ENCODE measurements at regions not wholly inside any gene's neighbourhood (a gene's known extent, or its start where the extent isn't known, plus 50 kb on each side); places are given as distances from the start of the nearest gene placed in this dataset.

GRCh38 chr9:19615036-19615624 is 173.7 kb downstream of the SLC24A2 start:
- peaks cover 6 to 18% (median 14%) of the 10 kb centered on the region in 3 donors for H3K27me3 Mint-ChIP-seq
- peak overlapping the region in 1 of 8 donors; percentile 11 for H3K4me3 Mint-ChIP-seq
- no peak for DNase-seq
- no peaks in the 10 kb centered on the region for H3K36me3 Mint-ChIP-seq
- no peak overlapping the region for H3K27ac Mint-ChIP-seq
- no peak for ATAC-seq (ENCODE audit: low read depth in 2 of 2)
- H3K9me3 Mint-ChIP-seq = peaks cover 0 to 2% (median 0%) of the 10 kb centered on the region in 7 donors
- no peaks in the 10 kb centered on the region for H3K4me1 Mint-ChIP-seq

GRCh38 chr9:19614294-19614693 is 174.5 kb downstream of the SLC24A2 start:
- Mint-ChIP-seq H3K27me3 (peaks cover 6 to 18% (median 14%) of the 10 kb centered on the region in 3 donors), H3K4me3 (no peak overlapping the region), H3K4me1 (no peaks in the 10 kb centered on the region), H3K9me3 (peaks cover 0 to 3% (median 0%) of the 10 kb centered on the region in 7 donors), H3K36me3 (no peaks in the 10 kb centered on the region), H3K27ac (no peak overlapping the region)
- DNase-seq (no peak), ATAC-seq (ENCODE audit: low read depth in 2 of 2) (no peak)

GRCh38 chr9:19600538-19600937 is 188.3 kb downstream of the SLC24A2 start:
- Mint-ChIP-seq H3K36me3 (no peaks in the 10 kb centered on the region), H3K4me3 (no peak overlapping the region), H3K27ac (no peak overlapping the region), H3K27me3 (peaks cover 1 to 4% (median 1%) of the 10 kb centered on the region in 3 donors), H3K4me1 (no peaks in the 10 kb centered on the region), H3K9me3 (peaks cover 0 to 10% (median 6%) of the 10 kb centered on the region in 7 donors)
- ATAC-seq (ENCODE audit: low read depth in 2 of 2) = no peak
- DNase-seq = no peak

GRCh38 chr9:19598722-19599121 is 189.9 kb downstream of the ACER2 start:
- no peak for ATAC-seq (ENCODE audit: low read depth in 2 of 2)
- Mint-ChIP-seq H3K9me3 (peaks cover 0 to 10% (median 6%) of the 10 kb centered on the region in 7 donors), H3K4me3 (no peak overlapping the region), H3K4me1 (no peaks in the 10 kb centered on the region), H3K27ac (no peak overlapping the region), H3K36me3 (no peaks in the 10 kb centered on the region), H3K27me3 (peaks cover 9 to 11% (median 9%) of the 10 kb centered on the region in 3 donors)
- no peak for DNase-seq

- Mint-ChIP-seq H3K27me3 (peaks cover 9 to 17% (median 12%) of the 10 kb centered on the region in 3 donors), H3K9me3 (peaks cover 0 to 10% (median 6%) of the 10 kb centered on the region in 7 donors), H3K27ac (no peak overlapping the region), H3K4me3 (no peak overlapping the region), H3K4me1 (no peaks in the 10 kb centered on the region), H3K36me3 (no peaks in the 10 kb centered on the region)
- DNase-seq = no peak
- no peak for ATAC-seq (ENCODE audit: low read depth in 2 of 2)
These were observed 188.4 kb downstream of the ACER2 start for GRCh38 chr9:19597176-19597575.

- H3K4me3 Mint-ChIP-seq = no peak overlapping the region
- no peak overlapping the region for H3K27ac Mint-ChIP-seq
- H3K9me3 Mint-ChIP-seq = peaks cover 0 to 9% (median 0%) of the 10 kb centered on the region in 7 donors
- no peak for ATAC-seq (ENCODE audit: low read depth in 2 of 2)
- no peaks in the 10 kb centered on the region for H3K36me3 Mint-ChIP-seq
- peaks cover 9 to 17% (median 13%) of the 10 kb centered on the region in 3 donors for H3K27me3 Mint-ChIP-seq
- DNase-seq = no peak
- H3K4me1 Mint-ChIP-seq = no peaks in the 10 kb centered on the region
These were observed 186.2 kb downstream of the ACER2 start for GRCh38 chr9:19595003-19595402.

- DNase-seq = no peak
- Mint-ChIP-seq H3K4me1 (no peaks in the 10 kb centered on the region), H3K36me3 (no peaks in the 10 kb centered on the region), H3K9me3 (peaks cover 0 to 13% (median 5%) of the 10 kb centered on the region in 7 donors), H3K27ac (no peak overlapping the region), H3K4me3 (no peak overlapping the region), H3K27me3 (peaks cover 0 to 5% (median 4%) of the 10 kb centered on the region in 3 donors)
- no peak for ATAC-seq (ENCODE audit: low read depth in 2 of 2)
These were observed 178.9 kb downstream of the ACER2 start for GRCh38 chr9:19587678-19588077.

GRCh38 chr9:19583890-19584289 is 175.1 kb downstream of the ACER2 start:
- H3K4me3 Mint-ChIP-seq = no peak overlapping the region
- ATAC-seq (ENCODE audit: low read depth in 2 of 2) (no peak), DNase-seq (no peak)
- H3K4me1 Mint-ChIP-seq = no peaks in the 10 kb centered on the region
- no peaks in the 10 kb centered on the region for H3K36me3 Mint-ChIP-seq
- peaks cover 0 to 13% (median 4%) of the 10 kb centered on the region in 7 donors for H3K9me3 Mint-ChIP-seq
- H3K27ac Mint-ChIP-seq = peak overlapping the region in 1 of 6 donors; percentile 53
- peaks cover 0 to 8% (median 5%) of the 10 kb centered on the region in 3 donors for H3K27me3 Mint-ChIP-seq

GRCh38 chr9:19577411-19577810 is 168.6 kb downstream of the ACER2 start:
- no peaks in the 10 kb centered on the region for H3K36me3 Mint-ChIP-seq
- ATAC-seq (ENCODE audit: low read depth in 2 of 2) = no peak
- no peak for DNase-seq
- peaks cover 0 to 2% (median 1%) of the 10 kb centered on the region in 7 donors for H3K9me3 Mint-ChIP-seq
- no peak overlapping the region for H3K4me3 Mint-ChIP-seq
- peaks cover 0 to 11% (median 8%) of the 10 kb centered on the region in 3 donors for H3K27me3 Mint-ChIP-seq
- no peak overlapping the region for H3K27ac Mint-ChIP-seq
- H3K4me1 Mint-ChIP-seq = no peaks in the 10 kb centered on the region

GRCh38 chr9:19568946-19569345 is 160.1 kb downstream of the ACER2 start:
- no peak for ATAC-seq (ENCODE audit: low read depth in 2 of 2)
- H3K36me3 Mint-ChIP-seq = no peaks in the 10 kb centered on the region
- H3K4me1 Mint-ChIP-seq = no peaks in the 10 kb centered on the region
- H3K27me3 Mint-ChIP-seq = peaks cover 0 to 5% (median 0%) of the 10 kb centered on the region in 3 donors
- H3K27ac Mint-ChIP-seq = peak overlapping the region in 1 of 6 donors; percentile 5
- no peak for DNase-seq
- H3K4me3 Mint-ChIP-seq = no peak overlapping the region
- H3K9me3 Mint-ChIP-seq = peaks cover 0 to 6% (median 5%) of the 10 kb centered on the region in 7 donors

GRCh38 chr9:19564396-19565061 is 155.7 kb downstream of the ACER2 start:
- peaks cover 0 to 4% (median 2%) of the 10 kb centered on the region in 7 donors for H3K9me3 Mint-ChIP-seq
- H3K36me3 Mint-ChIP-seq = no peaks in the 10 kb centered on the region
- no peak overlapping the region for H3K27ac Mint-ChIP-seq
- DNase-seq (no peak), ATAC-seq (ENCODE audit: low read depth in 2 of 2) (no peak)
- no peaks in the 10 kb centered on the region for H3K4me1 Mint-ChIP-seq
- H3K27me3 Mint-ChIP-seq = peaks cover 0 to 5% (median 0%) of the 10 kb centered on the region in 3 donors
- no peak overlapping the region for H3K4me3 Mint-ChIP-seq

GRCh38 chr9:19555214-19555613 is 146.4 kb downstream of the ACER2 start:
- ATAC-seq (ENCODE audit: low read depth in 2 of 2) = no peak
- H3K4me1 Mint-ChIP-seq = peaks cover 7 to 11% (median 10%) of the 10 kb centered on the region in 3 donors
- peaks cover 0 to 22% (median 12%) of the 10 kb centered on the region in 7 donors for H3K9me3 Mint-ChIP-seq

GRCh38 chr9:19554529-19554928 is 145.7 kb downstream of the ACER2 start:
- H3K4me3 Mint-ChIP-seq = no peak overlapping the region
- peaks cover 7 to 15% (median 15%) of the 10 kb centered on the region in 3 donors for H3K4me1 Mint-ChIP-seq
- no peak for DNase-seq
- peaks cover 0 to 2% (median 0%) of the 10 kb centered on the region in 3 donors for H3K27me3 Mint-ChIP-seq
- no peaks in the 10 kb centered on the region for H3K36me3 Mint-ChIP-seq
- H3K9me3 Mint-ChIP-seq = peaks cover 0 to 22% (median 12%) of the 10 kb centered on the region in 7 donors
- ATAC-seq (ENCODE audit: low read depth in 2 of 2) = no peak
- peak overlapping the region in 1 of 6 donors; percentile 66 for H3K27ac Mint-ChIP-seq

More at GRCh38 chr9:19555214-19555613, 146.4 kb downstream of the ACER2 start:
- no peak overlapping the region for H3K4me3 Mint-ChIP-seq
- no peak overlapping the region for H3K27ac Mint-ChIP-seq
- no peaks in the 10 kb centered on the region for H3K36me3 Mint-ChIP-seq
- DNase-seq = no peak
- H3K27me3 Mint-ChIP-seq = peaks cover 0 to 6% (median 0%) of the 10 kb centered on the region in 3 donors

- DNase-seq (no peak), ATAC-seq (ENCODE audit: low read depth in 2 of 2) (no peak)
- Mint-ChIP-seq H3K36me3 (no peaks in the 10 kb centered on the region), H3K9me3 (peaks cover 0 to 20% (median 12%) of the 10 kb centered on the region in 7 donors), H3K4me1 (peaks cover 7 to 15% (median 15%) of the 10 kb centered on the region in 3 donors), H3K27ac (no peak overlapping the region), H3K4me3 (no peak overlapping the region), H3K27me3 (no peaks in the 10 kb centered on the region)
These were observed 144.6 kb downstream of the ACER2 start for GRCh38 chr9:19553441-19553840.
